PC-3 (cell line): ENCODE measurements at regions not wholly inside any gene's neighbourhood (a gene's known extent, or its start where the extent isn't known, plus 50 kb on each side); places are given as distances from the start of the nearest gene placed in this dataset.

Experiments used
- ATAC-seq: fragments of 200-7000 bp; cut with Tn5 transposase; 2 replicates; pipeline ENCODE4 v1.9.1; 2020; ENCODE audit warnings: mild to moderate bottlenecking, moderate library complexity
- BruUV-seq: library from RNA; stranded (reverse); fragments of 400-500 nt; replicated peaks from 2 replicates; lab custom pipeline; 2021; lab: Mats Ljungman, UMichigan
- CTCF ChIA-PET: fragments of 300-600 bp; sonication (Branson Sonifier 250); formaldehyde crosslinking; loops from one replicate; lab custom pipeline; 2022; ENCODE audit warnings: antibody characterized with exemption; lab: Charles Lee
- POLR2A ChIA-PET: fragments of 300-600 bp; sonication (Branson Sonifier 250); formaldehyde crosslinking; loops from one replicate; lab custom pipeline; 2022; ENCODE audit warnings: antibody characterized with exemption; ENCODE audit not compliant: unreplicated experiment; lab: Charles Lee
- DNase-seq: peaks from one replicate; pipeline ENCODE4 v3.0.0-alpha.2; 2015
- H2AFZ ChIP-seq: fragments of 300-600 bp; sonication (generic); 2 replicates; pipeline ENCODE4 v1.6.0; 2016; ENCODE audit warnings: antibody characterized with exemption, low read length
- H3F3A ChIP-seq: fragments of 300-600 bp; sonication (generic); one replicate; pipeline ENCODE4 v1.6.0; 2017; ENCODE audit warnings: antibody characterized with exemption, low read length, control low read depth, mild to moderate bottlenecking; ENCODE audit not compliant: unreplicated experiment
- H3K27ac ChIP-seq: fragments of 300-600 bp; sonication (generic); 2 replicates; pipeline ENCODE4 v1.5.1; 2016; ENCODE audit warnings: mild to moderate bottlenecking, low read length
- H3K27me3 ChIP-seq: fragments of 300-600 bp; sonication (generic); 2 replicates; pipeline ENCODE4 v1.6.1; 2016; ENCODE audit warnings: low read length, mixed read lengths
- H3K36me3 ChIP-seq: fragments of 300-600 bp; sonication (generic); 2 replicates; pipeline ENCODE4 v1.6.1; 2016; ENCODE audit warnings: low read depth, mixed run types, low read length, mixed read lengths
- H3K4me1 ChIP-seq: fragments of 300-600 bp; sonication (generic); 2 replicates; pipeline ENCODE4 v1.5.1; 2016; ENCODE audit warnings: low read length; ENCODE audit not compliant: insufficient read depth
- H3K4me2 ChIP-seq: fragments of 300-600 bp; sonication (generic); 2 replicates; pipeline ENCODE4 v1.6.0; 2016; ENCODE audit warnings: low read length
- H3K4me3 ChIP-seq: fragments of 300-600 bp; sonication (generic); 2 replicates; pipeline ENCODE4 v1.5.1; 2016; ENCODE audit warnings: mild to moderate bottlenecking, low read length, mixed read lengths
- H3K79me2 ChIP-seq: fragments of 300-600 bp; sonication (generic); 2 replicates; pipeline ENCODE4 v1.6.1; 2017; ENCODE audit warnings: low read length, mixed read lengths
- H3K9ac ChIP-seq: fragments of 300-600 bp; sonication (generic); 2 replicates; pipeline ENCODE4 v1.6.0; 2016; ENCODE audit warnings: mild to moderate bottlenecking, low read length
- H3K9me2 ChIP-seq: fragments of 300-600 bp; sonication (generic); replicated peaks from 2 replicates; pipeline ENCODE4 v1.6.1; 2016; ENCODE audit warnings: mixed run types, low read length, mixed read lengths
- H3K9me3 ChIP-seq: fragments of 300-600 bp; sonication (generic); 2 replicates; pipeline ENCODE4 v1.6.1; 2016; ENCODE audit warnings: low read length, mixed read lengths
- H4K20me1 ChIP-seq: fragments of 300-600 bp; sonication (generic); 2 replicates; pipeline ENCODE4 v1.6.1; 2016; ENCODE audit warnings: low read length, mixed read lengths
- CTCF ChIP-seq: fragments of 300-600 bp; sonication (generic); conservative IDR thresholded peaks from 2 replicates; pipeline ENCODE4 v1.5.1; 2017; ENCODE audit warnings: antibody characterized with exemption, low read depth, mild to moderate bottlenecking, low read length
- EZH2 ChIP-seq: fragments of 300-600 bp; sonication (generic); IDR thresholded peaks from one replicate; pipeline ENCODE4 v1.6.1; 2017; ENCODE audit warnings: antibody characterized with exemption, mild to moderate bottlenecking, low read length; ENCODE audit not compliant: unreplicated experiment
- EZH2phosphoT487 ChIP-seq: fragments of 300-600 bp; sonication (generic); IDR thresholded peaks from 2 replicates; pipeline ENCODE4 v1.6.1; 2018; ENCODE audit warnings: mild to moderate bottlenecking, antibody characterized with exemption, low read length, borderline replicate concordance
- intact Hi-C: fragments of 100-400 bp; cut with micrococcal nuclease; formaldehyde crosslinking; loops from 2 replicates; pipeline ENCODE4 v1.9.0; 2023

DNA sequence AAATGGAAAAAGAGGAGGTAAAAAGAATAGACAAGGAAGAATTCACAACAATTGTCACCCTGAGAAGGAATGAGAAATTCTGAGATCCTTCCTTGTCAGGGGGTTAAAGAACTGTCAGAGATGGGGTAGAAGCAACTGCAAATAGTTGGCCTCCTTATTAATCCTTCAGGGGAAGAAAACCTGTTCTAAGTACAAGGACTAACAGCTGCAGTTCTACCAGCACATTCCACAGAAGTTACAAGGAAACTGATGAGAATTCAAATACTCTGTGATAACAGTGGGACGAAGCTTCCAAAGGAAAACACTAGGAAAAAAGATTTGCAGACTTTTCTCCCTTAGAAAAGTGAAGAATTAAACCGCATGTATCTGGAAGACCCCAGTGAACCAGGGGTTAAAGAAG is 93.7 kb downstream of the OR2K2 start:
- Histone ChIP-seq H3F3A (no peaks in the 10 kb centered on the region), H3K27ac (no peak overlapping the region), H3K27me3 (no peaks in the 10 kb centered on the region), H3K36me3 (no peaks in the 10 kb centered on the region), H3K4me3 (no peak overlapping the region), H3K79me2 (no peaks in the 10 kb centered on the region), H3K9me3 (no peaks in the 10 kb centered on the region), H3K9me2 (no peaks in the 10 kb centered on the region), H2AFZ (no peak overlapping the region), H4K20me1 (no peaks in the 10 kb centered on the region), H3K9ac (no peak overlapping the region), H3K4me2 (no peak overlapping the region), H3K4me1 (peaks cover 7% of the 10 kb centered on the region; the same call in 1 of the 2 replicates)
- DNase-seq (no peak), ATAC-seq (no peak)
- ChIA-PET CTCF (no interaction called here), POLR2A (no interaction called here)
- intact Hi-C loops = no loop called here
- TF ChIP-seq CTCF (no peak), EZH2 (no peak), EZH2phosphoT487 (no peak)
- no TSS peak for BruUV-seq

DNA sequence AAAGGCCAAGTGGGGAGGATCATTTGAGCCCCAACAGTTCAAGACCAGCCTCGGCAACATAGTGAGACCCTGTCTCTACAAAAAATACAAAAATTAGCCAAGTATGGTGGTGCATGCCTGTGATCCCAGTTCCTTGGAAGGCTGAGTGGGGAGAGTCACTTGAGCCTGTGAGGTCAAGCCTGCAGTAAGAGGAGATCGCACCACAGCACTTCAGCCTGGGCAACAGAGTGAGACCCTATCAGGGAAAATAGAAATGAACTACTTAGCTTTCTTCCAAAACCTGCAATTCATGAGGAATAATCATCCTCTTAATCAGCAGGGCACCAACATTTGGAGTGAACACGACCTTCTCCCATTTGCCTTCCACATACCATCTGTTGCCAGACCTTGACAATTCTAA is 96.1 kb downstream of the OR2K2 start:
- Histone ChIP-seq H3K4me2 (no peak overlapping the region), H3K36me3 (no peaks in the 10 kb centered on the region), H3K4me3 (no peak overlapping the region), H3K9me2 (no peaks in the 10 kb centered on the region), H2AFZ (no peak overlapping the region), H4K20me1 (no peaks in the 10 kb centered on the region), H3K27me3 (no peaks in the 10 kb centered on the region), H3K79me2 (no peaks in the 10 kb centered on the region), H3K27ac (no peak overlapping the region), H3K4me1 (peaks cover 7% of the 10 kb centered on the region; the same call in 1 of the 2 replicates), H3F3A (no peaks in the 10 kb centered on the region), H3K9me3 (no peaks in the 10 kb centered on the region), H3K9ac (no peak overlapping the region)
- no peak for TF ChIP-seq EZH2
- ChIA-PET POLR2A (no interaction called here), CTCF (no interaction called here)
- ATAC-seq = no peak
- DNase-seq = no peak
- BruUV-seq = no TSS peak
- intact Hi-C loops = no loop called here

GRCh38 chr9:111232997-111233790 is 96.8 kb downstream of the OR2K2 start:
- Histone ChIP-seq H3K4me1 (peaks cover 7% of the 10 kb centered on the region; the same call in 1 of the 2 replicates), H3K4me2 (no peak overlapping the region), H3K9me2 (no peaks in the 10 kb centered on the region), H3F3A (no peaks in the 10 kb centered on the region), H2AFZ (no peak overlapping the region), H3K9me3 (no peaks in the 10 kb centered on the region), H3K4me3 (no peak overlapping the region), H3K9ac (no peak overlapping the region), H3K27ac (no peak overlapping the region), H3K27me3 (no peaks in the 10 kb centered on the region), H3K79me2 (no peaks in the 10 kb centered on the region), H4K20me1 (no peaks in the 10 kb centered on the region), H3K36me3 (no peaks in the 10 kb centered on the region)
- peak; percentile 2 for DNase-seq
- no peak for TF ChIP-seq EZH2phosphoT487
- no peak for TF ChIP-seq CTCF
- TF ChIP-seq EZH2 = no peak
- ATAC-seq = no peak
- BruUV-seq = no TSS peak
- ChIA-PET CTCF (no interaction called here), POLR2A (no interaction called here)
- intact Hi-C loops = no loop called here
